GM18507 (cell line): ENCODE measurements at regions not wholly inside any gene's neighbourhood (a gene's known extent, or its start where the extent isn't known, plus 50 kb on each side); places are given as distances from the start of the nearest gene placed in this dataset.

Source experiments
- DNase-seq: peaks from one replicate; pipeline ENCODE4 v3.0.0; 2011; ENCODE audit warnings: low read depth; ENCODE audit not compliant: insufficient read length; ENCODE audit errors: extremely low spot score
- FAIRE-seq: peaks from 2 replicates; lab custom pipeline; 2011; peaks lifted over from hg19 to GRCh38; lab: Jason Lieb, UNC

- FAIRE-seq: no peak
Observed at GRCh38 chr1:29655945-29656850, 419.9 kb downstream of the PTPRU start.

DNA sequence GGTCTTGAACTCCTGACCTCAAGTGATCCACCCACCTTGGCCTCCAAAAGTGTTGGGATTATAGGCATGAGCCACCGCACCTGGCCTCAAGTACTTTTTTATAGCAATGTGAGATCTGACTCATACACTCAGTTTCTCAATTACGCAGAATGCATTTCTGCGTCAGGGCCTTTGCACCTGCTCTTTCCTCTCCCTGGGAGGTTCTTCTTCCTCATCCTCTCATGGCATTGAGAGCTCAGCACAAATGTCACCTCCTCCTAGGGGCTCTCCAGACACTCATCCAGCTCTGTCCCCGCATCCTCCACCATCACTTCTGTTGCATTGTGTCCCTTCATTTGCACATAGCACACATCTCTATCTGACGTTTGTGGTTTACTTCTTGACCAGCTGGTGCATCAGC, 418.8 kb downstream of the PTPRU start:
- DNase-seq (no peak), FAIRE-seq (no peak)

More at GRCh38 chr1:29655945-29656850, 419.9 kb downstream of the PTPRU start:
- no peak for DNase-seq

DNA sequence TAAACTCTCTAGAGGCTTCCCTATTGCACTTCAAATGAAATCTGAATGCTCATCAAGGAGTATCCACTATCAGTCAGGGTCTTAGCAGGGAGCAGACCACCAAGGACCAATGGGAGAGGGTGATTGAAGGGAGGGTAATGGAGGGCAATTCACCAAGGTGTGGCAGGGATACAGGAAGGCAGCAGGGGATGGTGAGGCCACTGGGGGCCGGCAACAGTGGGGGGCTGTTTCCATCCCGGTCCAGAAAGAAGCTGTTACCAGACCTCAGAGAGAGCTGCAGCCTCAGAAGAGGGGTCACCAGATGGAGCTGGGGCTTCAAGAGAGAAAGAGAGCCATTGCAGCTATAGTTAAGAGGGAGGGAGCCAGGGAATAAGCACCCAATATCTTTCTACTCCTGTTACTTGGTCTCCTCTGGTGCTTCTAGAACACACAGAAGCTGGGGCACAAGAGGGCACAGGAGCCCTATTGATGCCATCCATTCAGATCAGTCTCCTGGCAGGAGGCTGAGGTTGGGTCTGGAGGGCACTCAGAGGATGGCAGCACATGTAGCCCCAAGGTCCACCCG, 417.6 kb downstream of the PTPRU start:
- FAIRE-seq (no peak), DNase-seq (no peak)

DNA sequence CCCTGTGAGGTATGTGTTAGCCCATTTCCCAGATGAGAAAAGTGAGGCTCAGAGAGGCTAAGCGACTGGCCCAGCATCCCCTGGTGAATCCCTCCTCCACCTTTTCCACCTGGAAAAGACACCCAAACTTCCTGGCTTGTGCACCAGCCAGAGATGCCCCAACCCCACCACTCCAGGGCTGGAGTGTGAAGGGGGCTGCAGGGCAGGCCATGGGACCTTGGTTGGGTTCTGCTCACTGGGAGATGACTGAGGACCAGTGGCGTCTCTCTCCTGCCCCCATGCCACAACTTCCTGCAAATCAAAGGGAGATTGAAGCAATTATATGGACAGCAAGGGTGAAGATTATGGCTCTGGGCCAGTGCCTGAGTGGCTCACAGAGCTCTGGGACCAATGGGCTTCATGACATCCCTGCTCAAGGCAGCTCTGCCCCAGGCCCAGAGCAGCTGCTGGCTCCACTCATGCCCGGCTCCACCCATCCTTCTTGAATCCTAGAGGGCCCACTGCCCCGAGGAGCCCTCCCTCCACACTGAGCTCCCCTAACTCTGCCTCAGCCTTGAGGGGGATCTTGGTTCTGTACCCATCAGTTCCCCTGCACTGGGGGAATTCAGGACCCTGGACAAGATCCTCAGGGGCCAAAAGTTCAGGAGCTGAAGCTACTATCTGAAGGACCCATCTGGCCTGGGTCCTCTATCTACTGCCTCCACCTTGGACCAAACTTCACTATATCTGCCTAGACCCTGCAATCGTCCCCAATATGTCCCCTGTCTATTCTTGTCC, 416.9 kb downstream of the PTPRU start:
- FAIRE-seq: no peak

DNA sequence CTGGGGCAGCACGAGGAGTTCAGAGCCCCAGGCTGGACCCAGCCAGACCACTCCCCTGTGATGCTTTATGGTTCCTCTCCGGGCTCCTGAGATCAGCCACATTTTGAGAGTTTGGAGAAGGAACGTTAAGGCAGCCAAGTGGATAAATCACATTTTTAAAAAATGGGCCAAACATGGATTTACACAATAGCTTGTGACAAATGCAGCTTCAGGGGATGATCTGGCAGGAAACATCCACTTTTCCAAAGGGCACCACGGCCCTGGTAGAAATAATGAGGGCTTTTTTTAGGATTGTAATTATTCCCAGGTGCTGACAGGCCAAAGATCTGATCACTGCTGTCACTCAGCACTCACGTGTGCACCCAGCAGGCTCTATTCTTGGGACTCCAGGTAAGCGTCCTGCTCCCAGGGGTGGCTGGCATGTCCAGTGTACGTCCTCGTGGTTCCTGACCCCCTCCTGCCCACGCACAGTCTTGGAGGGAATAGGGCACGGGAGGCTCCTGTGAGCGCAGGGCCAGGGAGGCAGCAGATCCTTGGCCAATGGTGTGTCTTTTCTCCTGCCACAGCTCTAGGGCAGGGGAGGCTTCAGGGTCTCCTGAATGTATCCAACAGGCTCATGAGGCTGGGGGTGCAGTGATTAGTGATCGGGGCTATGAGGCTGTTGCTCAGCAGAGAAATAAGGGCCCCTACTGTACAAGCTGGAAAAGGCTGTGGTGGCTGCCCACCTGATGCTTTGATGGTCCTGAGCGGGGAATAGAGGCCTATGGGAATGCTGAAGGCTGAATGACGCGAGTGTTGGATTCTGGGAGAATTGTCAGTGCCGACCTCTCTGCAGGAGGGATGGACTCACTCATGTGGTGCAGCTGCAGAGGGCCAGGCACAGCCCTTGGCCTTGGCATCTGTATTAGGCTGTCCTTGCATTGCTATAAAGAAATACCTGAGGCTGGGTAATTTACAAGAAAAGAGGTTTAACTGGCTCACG, 415.7 kb downstream of the PTPRU start:
- no peak for DNase-seq

More for the DNA sequence above, 416.9 kb downstream of the PTPRU start:
- no peak for DNase-seq

GRCh38 chr1:29651246-29651645, 414.9 kb downstream of the PTPRU start:
- FAIRE-seq: no peak
- DNase-seq: no peak

More for the DNA sequence above, 415.7 kb downstream of the PTPRU start:
- no peak for FAIRE-seq

- FAIRE-seq (no peak), DNase-seq (no peak)
Observed at GRCh38 chr1:29650476-29650875, 414.2 kb downstream of the PTPRU start.

- DNase-seq: no peak
- FAIRE-seq: no peak
Observed at GRCh38 chr1:29650041-29650400, 413.7 kb downstream of the PTPRU start.

DNA sequence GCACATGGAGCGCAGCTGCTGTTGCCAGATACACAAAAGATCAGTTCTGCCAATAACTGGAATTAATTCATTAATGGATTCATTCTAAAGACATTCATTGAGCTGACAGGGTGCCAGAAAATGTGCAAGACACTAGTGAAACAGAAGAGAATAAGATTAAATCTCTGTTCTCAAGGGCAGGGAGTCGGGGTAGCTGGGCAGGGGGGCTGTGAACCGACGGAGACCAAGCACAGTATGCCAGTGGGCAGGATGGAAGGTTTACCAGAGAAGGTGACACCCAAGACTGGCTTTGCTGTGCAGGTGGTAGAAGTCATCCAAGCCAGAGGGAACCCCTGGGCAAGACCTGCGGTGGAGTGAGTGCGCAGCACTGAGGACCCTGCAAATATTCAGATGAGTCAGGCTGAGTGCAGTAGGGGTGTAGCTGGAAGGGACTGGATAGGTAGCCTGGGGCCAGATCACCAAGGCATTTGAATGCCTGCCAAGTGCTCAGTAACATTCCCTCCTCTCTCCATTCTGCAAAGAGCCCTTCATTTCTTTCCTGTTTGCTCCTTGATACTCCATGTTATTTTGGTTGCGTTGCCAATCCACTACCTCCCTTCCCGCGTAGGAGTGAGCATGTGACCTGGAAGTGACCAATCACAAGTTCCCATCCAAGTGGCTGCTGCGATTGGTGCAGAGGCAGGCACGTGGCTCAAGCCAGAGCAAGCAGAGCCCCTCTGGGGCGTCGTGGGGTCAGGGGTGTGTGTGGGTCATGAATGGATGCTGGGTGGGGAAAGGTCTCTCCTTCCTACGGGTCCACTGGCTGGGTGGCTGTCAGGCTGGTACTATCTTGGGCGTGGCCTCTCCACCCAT, 413.1 kb downstream of the PTPRU start:
- no peak for DNase-seq
- no peak for FAIRE-seq

DNA sequence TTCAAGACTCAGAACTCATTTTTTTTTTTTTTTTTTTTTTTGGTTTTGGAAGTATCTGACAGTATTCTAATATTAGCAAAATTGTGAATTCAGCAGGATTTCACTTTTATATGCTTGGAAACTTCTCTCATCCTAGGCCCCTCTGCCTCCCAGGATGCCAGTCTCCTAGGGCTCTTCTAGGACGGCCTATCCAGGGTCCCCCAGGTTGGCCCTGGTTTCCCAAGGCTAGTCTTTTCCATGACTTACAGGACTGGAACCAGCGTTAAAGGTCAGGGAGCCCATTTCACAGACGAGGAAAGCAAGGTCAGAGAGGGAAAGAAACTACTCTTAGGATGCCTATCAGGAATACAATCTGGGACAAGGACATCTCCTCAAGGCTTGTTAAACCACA, 412.5 kb downstream of the PTPRU start:
- FAIRE-seq (no peak), DNase-seq (no peak)

DNA sequence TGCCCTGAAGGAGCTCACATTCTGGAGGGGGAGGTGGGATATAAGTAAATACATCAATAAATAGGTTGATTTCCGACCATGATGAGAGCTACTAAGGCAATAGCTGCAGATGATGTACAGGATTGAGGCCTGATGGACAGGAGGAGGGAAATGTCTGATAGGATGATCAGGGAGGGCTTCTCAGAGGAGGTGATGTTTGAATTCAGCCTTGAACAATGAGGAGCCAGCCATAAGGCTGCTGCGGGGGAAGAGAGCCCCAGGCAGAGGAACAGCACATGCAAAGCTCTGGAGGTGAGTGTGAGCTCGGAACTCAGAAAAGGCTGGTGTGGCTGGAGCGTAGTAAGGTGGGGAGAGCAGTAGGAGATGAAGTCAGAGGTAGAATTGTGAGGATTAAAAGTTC, 411.7 kb downstream of the PTPRU start:
- no peak for DNase-seq
- FAIRE-seq: no peak

DNA sequence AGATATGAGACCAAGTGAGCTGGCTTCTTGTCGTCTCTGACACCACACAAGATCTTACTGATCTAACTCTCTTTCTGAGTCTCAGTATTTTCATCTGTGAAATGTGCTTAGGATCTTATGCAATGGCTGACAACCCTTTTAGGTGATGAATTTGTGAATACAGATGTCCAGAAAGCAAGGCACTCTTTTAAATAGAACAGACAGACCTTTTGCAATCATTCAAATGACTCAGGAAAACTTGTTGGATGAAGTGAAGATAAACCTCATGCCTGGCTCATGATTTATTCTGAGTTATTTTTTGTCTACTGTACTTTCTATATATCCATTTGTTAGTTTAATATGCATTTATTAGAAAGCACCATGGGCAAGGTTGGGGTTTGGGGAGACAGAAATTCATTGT, 411.3 kb downstream of the PTPRU start:
- DNase-seq (no peak), FAIRE-seq (no peak)

GRCh38 chr1:29646161-29646775, 409.9 kb downstream of the PTPRU start:
- no peak for FAIRE-seq
- DNase-seq: no peak

DNA sequence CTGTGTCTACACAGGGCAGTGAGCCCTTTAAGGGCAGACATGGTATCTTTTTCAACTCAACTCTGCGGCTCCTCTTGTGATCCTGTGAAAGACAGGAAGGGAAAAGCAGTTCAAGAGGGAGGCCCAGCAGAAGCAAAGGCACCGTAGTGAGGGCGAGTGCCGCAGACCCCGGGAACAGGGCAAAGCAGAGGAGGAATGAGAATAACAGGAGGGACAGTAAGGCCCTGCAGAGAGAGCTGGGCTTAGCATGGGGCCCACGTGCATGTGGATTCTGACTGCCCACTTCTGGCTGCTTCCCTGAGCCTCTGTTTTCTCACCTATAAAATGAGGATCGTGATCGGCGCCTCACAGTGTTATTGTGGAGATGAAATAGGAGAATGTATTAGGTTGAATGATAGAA, 409.3 kb downstream of the PTPRU start:
- no peak for FAIRE-seq
- no peak for DNase-seq

- FAIRE-seq: no peak
Observed at GRCh38 chr1:29644812-29645211, 408.5 kb downstream of the PTPRU start.

DNA sequence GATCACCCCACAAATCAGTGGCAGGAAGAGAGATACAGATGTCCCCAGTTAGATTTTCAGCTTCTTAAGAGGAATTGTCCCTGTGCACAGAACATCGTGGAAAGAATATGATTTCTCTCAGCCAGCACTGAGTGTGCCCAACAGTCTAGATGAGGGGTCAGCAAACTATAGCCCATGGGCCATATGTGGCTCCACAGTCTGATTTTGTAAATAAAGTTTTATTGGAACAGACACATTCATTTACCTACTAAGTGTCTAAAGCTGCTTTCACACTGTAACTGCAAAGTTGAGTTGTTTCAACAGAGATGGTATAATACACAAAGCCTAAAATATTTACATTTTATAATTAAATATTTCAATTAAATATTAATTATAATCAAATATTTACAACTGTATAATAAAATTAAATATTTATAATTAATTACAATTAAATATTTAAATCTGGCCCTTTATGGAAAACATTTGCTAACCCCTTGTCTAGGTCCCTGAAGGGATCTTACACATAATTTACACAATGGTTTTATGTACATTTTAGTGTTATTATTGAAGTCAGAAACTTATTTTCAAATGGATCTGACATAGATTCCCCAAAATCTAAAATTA, 407.6 kb downstream of the PTPRU start:
- no peak for FAIRE-seq
- DNase-seq: no peak

More at GRCh38 chr1:29644812-29645211, 408.5 kb downstream of the PTPRU start:
- DNase-seq: no peak

DNA sequence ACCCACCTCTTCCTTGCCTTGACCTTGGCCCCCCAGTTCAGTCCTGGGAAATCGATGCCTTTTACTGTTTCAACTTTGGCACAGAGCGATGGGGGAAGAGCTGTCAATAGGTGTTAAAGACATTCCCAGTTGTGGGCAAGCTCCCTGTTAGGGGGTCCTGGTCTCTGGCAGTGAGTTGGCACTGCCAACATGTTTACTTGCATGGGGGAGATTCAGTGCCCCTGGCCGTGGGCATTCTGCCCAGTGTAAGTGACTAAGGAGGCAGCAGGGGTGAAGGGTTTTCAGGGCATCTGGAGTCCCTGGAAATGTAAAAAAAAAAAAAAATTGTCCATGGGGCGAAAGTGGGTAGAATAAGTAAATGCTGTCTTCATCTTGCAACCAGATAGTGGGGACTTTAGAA, 407.0 kb downstream of the PTPRU start:
- DNase-seq (no peak), FAIRE-seq (no peak)

GRCh38 chr1:29642519-29642918, 406.2 kb downstream of the PTPRU start:
- DNase-seq (no peak), FAIRE-seq (no peak)
